Liver (tissue), 8 donors: ENCODE measurements at regions not wholly inside any gene's neighbourhood (a gene's known extent, or its start where the extent isn't known, plus 50 kb on each side); places are given as distances from the start of the nearest gene placed in this dataset.

Source experiments
- DNase-seq: peaks from one replicate; pipeline ENCODE4 v3.0.0-alpha.2; 2017; ENCODE audit warnings: low spot score
- H3K27ac ChIP-seq, 2 donors: one replicate each; pipeline ENCODE4 v1.7.0; 2013; ENCODE audit warnings: inconsistent platforms in 2 of 2, low read length in 2 of 2, control low read depth in 1 of 2, low read depth in 1 of 2, mild to moderate bottlenecking in 1 of 2
- H3K27me3 ChIP-seq, 4 donors: one replicate each; pipeline versions ENCODE4 v1.6.1 to v1.7.0; 2013; ENCODE audit warnings: low read length in 3 of 4, inconsistent platforms in 1 of 4, mild to moderate bottlenecking in 1 of 4, moderate library complexity in 1 of 4; ENCODE audit not compliant: control insufficient read depth in 4 of 4, insufficient read depth in 4 of 4
- H3K36me3 ChIP-seq, 4 donors: one replicate each; pipeline versions ENCODE4 v1.6.1 to v1.7.0; 2013; ENCODE audit warnings: low read length in 3 of 4, mild to moderate bottlenecking in 3 of 4, low read depth in 1 of 4, moderate library complexity in 1 of 4; ENCODE audit not compliant: control insufficient read depth in 4 of 4, insufficient read depth in 3 of 4
- H3K4me1 ChIP-seq, 4 donors: one replicate each; pipeline versions ENCODE4 v1.6.1 to v1.7.0; 2013; ENCODE audit warnings: low read length in 3 of 4, mild to moderate bottlenecking in 3 of 4, moderate library complexity in 1 of 4; ENCODE audit not compliant: control insufficient read depth in 4 of 4, insufficient read depth in 4 of 4
- H3K4me3 ChIP-seq, 3 donors: one replicate each; pipeline versions ENCODE4 v1.6.1 to v1.7.0; 2013; ENCODE audit warnings: low read length in 3 of 3, control low read depth in 1 of 3, low read depth in 1 of 3, mild to moderate bottlenecking in 1 of 3
- H3K9ac ChIP-seq, 2 donors: one replicate each; pipeline ENCODE4 v1.7.0; 2013; ENCODE audit warnings: low read length in 2 of 2, mild to moderate bottlenecking in 2 of 2, moderate library complexity in 2 of 2, control low read depth in 1 of 2, low read depth in 1 of 2
- H3K9me3 ChIP-seq, 4 donors: one replicate each; pipeline versions ENCODE4 v1.6.1 to v1.7.0; 2013; ENCODE audit warnings: low read length in 3 of 4; ENCODE audit not compliant: control insufficient read depth in 4 of 4
- ATF3 ChIP-seq: IDR thresholded peaks from 2 replicates; pipeline ENCODE4 v1.6.1; 2016; ENCODE audit warnings: antibody characterized with exemption
- CTCF ChIP-seq: fragments of 150-350 bp; IDR thresholded peaks from 2 replicates; pipeline ENCODE4 v1.5.1; 2017; ENCODE audit warnings: improper control_type of control experiment, low read depth, low read length; ENCODE audit not compliant: missing input control
- FOXA1 ChIP-seq: IDR thresholded peaks from 2 replicates; pipeline ENCODE4 v1.6.1; 2016; ENCODE audit warnings: antibody characterized with exemption
- FOXA2 ChIP-seq: IDR thresholded peaks from 2 replicates; pipeline ENCODE4 v1.6.1; 2016; ENCODE audit warnings: antibody characterized with exemption
- HNF4A ChIP-seq, 2 donors: conservative IDR thresholded peaks; 2 replicates each; pipeline ENCODE4 v1.6.1; 2016; ENCODE audit warnings: antibody characterized with exemption in 2 of 2, mild to moderate bottlenecking in 2 of 2
- JUND ChIP-seq, 2 donors: IDR thresholded peaks; 2 replicates each; pipeline ENCODE4 v1.6.1; 2016; ENCODE audit warnings: antibody characterized with exemption in 2 of 2
- NR2F2 ChIP-seq: IDR thresholded peaks from 2 replicates; pipeline ENCODE4 v1.6.1; 2016; ENCODE audit warnings: antibody characterized with exemption
- REST ChIP-seq: IDR thresholded peaks from 2 replicates; pipeline ENCODE4 v1.6.1; 2016; ENCODE audit warnings: antibody characterized with exemption, mild to moderate bottlenecking
- RXRA ChIP-seq, 2 donors: IDR thresholded peaks; 2 replicates each; pipeline ENCODE4 v1.6.1; 2017 to 2018; ENCODE audit warnings: antibody characterized with exemption in 2 of 2, mild to moderate bottlenecking in 1 of 2
- SP1 ChIP-seq: IDR thresholded peaks from 2 replicates; pipeline ENCODE4 v1.6.1; 2018; ENCODE audit warnings: antibody characterized with exemption, mild to moderate bottlenecking
- YY1 ChIP-seq: IDR thresholded peaks from 2 replicates; pipeline ENCODE4 v1.6.1; 2016; ENCODE audit warnings: antibody characterized with exemption, mild to moderate bottlenecking
- ZBTB33 ChIP-seq: IDR thresholded peaks from 2 replicates; pipeline ENCODE4 v1.6.1; 2016; ENCODE audit warnings: antibody characterized with exemption
- WGBS: extraction: QIAGEN DNeasy Blood & Tissue Kit; methylation state at CpG from one replicate; pipeline ENCODE4 v1.1.7; 2013; 5-methylcytosine and 5-hydroxymethylcytosine counted together
- donor health status: healthy.
- donor health status: healthy.
- donor health status: healthy.
- donor health status: healthy.
- donor health status: healthy.

- no peak for TF ChIP-seq SP1
- no peak for TF ChIP-seq FOXA2
- TF ChIP-seq HNF4A (conservative IDR thresholded peaks at IDR 0.05): no peak
- TF ChIP-seq ZBTB33: no peak
- 93% methylated on average over 16 of the region's 16 CpGs for WGBS
- Histone ChIP-seq H3K36me3 (no peaks in the 10 kb centered on the region), H3K9me3 (peaks cover 4 to 18% (median 11%) of the 10 kb centered on the region in 4 donors), H3K9ac (no peak overlapping the region), H3K27ac (no peak overlapping the region), H3K4me3 (no peak overlapping the region), H3K4me1 (no peaks in the 10 kb centered on the region), H3K27me3 (no peaks in the 10 kb centered on the region)
- no peak for DNase-seq
Observed at GRCh38 chr10:30769361-30769760, 139.8 kb upstream of the LYZL2 start.

- 85% methylated on average over 8 of the region's 8 CpGs for WGBS
- TF ChIP-seq JUND (IDR thresholded peaks at IDR 0.05): no peak
- TF ChIP-seq RXRA (IDR thresholded peaks at IDR 0.05): no peak
- no peak for TF ChIP-seq REST
- TF ChIP-seq YY1: no peak
- no peak for TF ChIP-seq CTCF
- TF ChIP-seq NR2F2: no peak
- no peak for TF ChIP-seq ZBTB33
- no peak for TF ChIP-seq FOXA1
- no peak for TF ChIP-seq HNF4A (conservative IDR thresholded peaks at IDR 0.05)
- TF ChIP-seq ATF3: no peak
- TF ChIP-seq SP1: no peak
- H3K27ac ChIP-seq: no peak overlapping the region
- no peak overlapping the region for H3K9ac ChIP-seq
- H3K27me3 ChIP-seq: no peaks in the 10 kb centered on the region
- peaks cover under 1 to 11% (median 8%) of the 10 kb centered on the region in 4 donors for H3K9me3 ChIP-seq
- no peak for DNase-seq
- no peak overlapping the region for H3K4me3 ChIP-seq
- no peaks in the 10 kb centered on the region for H3K36me3 ChIP-seq
- no peaks in the 10 kb centered on the region for H3K4me1 ChIP-seq
Observed at GRCh38 chr10:30765616-30766015, 136.1 kb upstream of the LYZL2 start.
